ENCODE measurements at regions not wholly inside any gene's neighbourhood (a gene's known extent, or its start where the extent isn't known, plus 50 kb on each side); places are given as distances from the start of the nearest gene placed in this dataset.

GRCh38 chr21:28522014-28522799 lies 470.5 kb downstream of the LTN1 start:
- Histone ChIP-seq H3K36me3 (ENCODE audit: insufficient read depth) (no peaks in the 10 kb centered on the region), H3K4me3 (no peak overlapping the region), H3K4me1 (ENCODE audit: insufficient read depth) (peaks cover 7% of the 10 kb centered on the region), H3K9me2 (ENCODE audit: insufficient read depth) (no peaks in the 10 kb centered on the region; the same call in 1 of the 2 replicates), H2AFZ (peak overlapping the region; percentile 83), H3F3A (replicated peaks; ENCODE audit: low read depth) (no peaks in the 10 kb centered on the region), H4K20me1 (replicated peaks; ENCODE audit: insufficient read depth) (no peaks in the 10 kb centered on the region), H3K79me2 (replicated peaks; ENCODE audit: insufficient read depth) (no peaks in the 10 kb centered on the region), H3K27me3 (ENCODE audit: insufficient read depth) (no peaks in the 10 kb centered on the region), H3K27ac (ENCODE audit: low read depth) (no peak overlapping the region), H3K4me2 (no peak overlapping the region)
- no peaks in the 10 kb centered on the region for H3K9me3 Mint-ChIP-seq
- peak; percentile 82 for ATAC-seq
- TF ChIP-seq EZH2phosphoT487 (IDR thresholded peaks at IDR 0.05; ENCODE audit: unreplicated experiment) (no peak), CTCF (conservative IDR thresholded peaks at IDR 0.05; ENCODE audit: low read depth in 2 of 2) (peak; percentile 61 to 68), ETS1 (IDR thresholded peaks at IDR 0.05) (no peak)
- TF ChIP-seq, protein P1, sequence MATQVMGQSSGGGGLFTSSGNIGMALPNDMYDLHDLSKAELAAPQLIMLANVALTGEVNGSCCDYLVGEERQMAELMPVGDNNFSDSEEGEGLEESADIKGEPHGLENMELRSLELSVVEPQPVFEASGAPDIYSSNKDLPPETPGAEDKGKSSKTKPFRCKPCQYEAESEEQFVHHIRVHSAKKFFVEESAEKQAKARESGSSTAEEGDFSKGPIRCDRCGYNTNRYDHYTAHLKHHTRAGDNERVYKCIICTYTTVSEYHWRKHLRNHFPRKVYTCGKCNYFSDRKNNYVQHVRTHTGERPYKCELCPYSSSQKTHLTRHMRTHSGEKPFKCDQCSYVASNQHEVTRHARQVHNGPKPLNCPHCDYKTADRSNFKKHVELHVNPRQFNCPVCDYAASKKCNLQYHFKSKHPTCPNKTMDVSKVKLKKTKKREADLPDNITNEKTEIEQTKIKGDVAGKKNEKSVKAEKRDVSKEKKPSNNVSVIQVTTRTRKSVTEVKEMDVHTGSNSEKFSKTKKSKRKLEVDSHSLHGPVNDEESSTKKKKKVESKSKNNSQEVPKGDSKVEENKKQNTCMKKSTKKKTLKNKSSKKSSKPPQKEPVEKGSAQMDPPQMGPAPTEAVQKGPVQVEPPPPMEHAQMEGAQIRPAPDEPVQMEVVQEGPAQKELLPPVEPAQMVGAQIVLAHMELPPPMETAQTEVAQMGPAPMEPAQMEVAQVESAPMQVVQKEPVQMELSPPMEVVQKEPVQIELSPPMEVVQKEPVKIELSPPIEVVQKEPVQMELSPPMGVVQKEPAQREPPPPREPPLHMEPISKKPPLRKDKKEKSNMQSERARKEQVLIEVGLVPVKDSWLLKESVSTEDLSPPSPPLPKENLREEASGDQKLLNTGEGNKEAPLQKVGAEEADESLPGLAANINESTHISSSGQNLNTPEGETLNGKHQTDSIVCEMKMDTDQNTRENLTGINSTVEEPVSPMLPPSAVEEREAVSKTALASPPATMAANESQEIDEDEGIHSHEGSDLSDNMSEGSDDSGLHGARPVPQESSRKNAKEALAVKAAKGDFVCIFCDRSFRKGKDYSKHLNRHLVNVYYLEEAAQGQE (IDR thresholded peaks at IDR 0.05; ENCODE audit: unreplicated experiment), result no peak
- no peak overlapping the region for H3K27ac Mint-ChIP-seq
- H3K27me3 Mint-ChIP-seq (ENCODE audit: insufficient read depth, low read depth, poor library complexity), result no peaks in the 10 kb centered on the region
- no peaks in the 10 kb centered on the region for H3K36me3 Mint-ChIP-seq (ENCODE audit: low read depth)
- DNase-seq (ENCODE audit: low spot score), result peak; percentile 45
- H3K4me3 Mint-ChIP-seq, result no peak overlapping the region
- H3K4me1 Mint-ChIP-seq, result peaks cover 7% of the 10 kb centered on the region; the same call in 2 of the 3 replicates

DNA sequence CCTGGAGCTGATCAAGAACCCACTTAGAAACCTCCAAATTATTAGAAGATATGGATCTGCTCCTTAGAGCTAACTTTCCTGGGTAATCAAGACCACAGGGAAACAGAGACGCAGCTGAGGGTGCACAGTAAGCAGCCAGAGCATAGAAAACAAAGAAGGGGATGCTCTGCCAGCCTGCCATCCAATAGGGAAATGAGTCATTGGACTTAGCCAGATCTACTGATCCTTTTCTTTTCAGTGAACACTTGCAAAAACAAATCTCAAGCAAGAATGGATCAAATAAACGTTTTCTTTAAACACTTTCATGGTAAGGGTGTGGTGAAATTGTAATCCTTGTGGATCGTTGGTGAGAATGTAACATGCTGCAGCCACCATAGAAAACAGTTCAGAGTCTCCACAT lies 474.0 kb downstream of the LTN1 start:
- H2AFZ ChIP-seq, result peak overlapping the region; percentile 67; the same call in 1 of the 2 replicates
- ATAC-seq (no peak), DNase-seq (ENCODE audit: low spot score) (no peak)
- H3K4me3 ChIP-seq, result no peak overlapping the region
- no peaks in the 10 kb centered on the region for H3K36me3 Mint-ChIP-seq (ENCODE audit: low read depth)
- peaks cover 12% of the 10 kb centered on the region; the same call in 2 of the 3 replicates for H3K4me1 Mint-ChIP-seq
- no peaks in the 10 kb centered on the region for H3K27me3 Mint-ChIP-seq (ENCODE audit: insufficient read depth, low read depth, poor library complexity)
- H3K9me3 Mint-ChIP-seq, result no peaks in the 10 kb centered on the region
- no peaks in the 10 kb centered on the region for H3F3A ChIP-seq (replicated peaks; ENCODE audit: low read depth)
- H3K27ac ChIP-seq (ENCODE audit: low read depth), result no peak overlapping the region
- no peak overlapping the region for H3K4me3 Mint-ChIP-seq
- H3K79me2 ChIP-seq (replicated peaks; ENCODE audit: insufficient read depth), result no peaks in the 10 kb centered on the region
- peaks cover 8% of the 10 kb centered on the region for H3K4me1 ChIP-seq (ENCODE audit: insufficient read depth)
- no peaks in the 10 kb centered on the region for H3K36me3 ChIP-seq (ENCODE audit: insufficient read depth)
- H3K4me2 ChIP-seq, result no peak overlapping the region
- no peaks in the 10 kb centered on the region; the same call in 1 of the 2 replicates for H3K9me2 ChIP-seq (ENCODE audit: insufficient read depth)
- H4K20me1 ChIP-seq (replicated peaks; ENCODE audit: insufficient read depth), result no peaks in the 10 kb centered on the region
- no peaks in the 10 kb centered on the region for H3K27me3 ChIP-seq (ENCODE audit: insufficient read depth)
- H3K27ac Mint-ChIP-seq, result no peak overlapping the region
- TF ChIP-seq CREB1 (CRISPR knock-in tag; IDR thresholded peaks at IDR 0.05; ENCODE audit: low read depth) (no peak), CTCF (conservative IDR thresholded peaks at IDR 0.05; ENCODE audit: low read depth in 2 of 2) (no peak), STAT1 (IDR thresholded peaks at IDR 0.05; ENCODE audit: unreplicated experiment) (no peak), EZH2phosphoT487 (IDR thresholded peaks at IDR 0.05; ENCODE audit: unreplicated experiment) (no peak), ZNF114 (CRISPR knock-in tag; IDR thresholded peaks at IDR 0.05) (no peak), NANOG (IDR thresholded peaks at IDR 0.05; ENCODE audit: borderline replicate concordance) (no peak), POLR2AphosphoS5 (IDR thresholded peaks at IDR 0.05; ENCODE audit: low read depth) (no peak), ZNF331 (CRISPR knock-in tag; IDR thresholded peaks at IDR 0.05; ENCODE audit: low read depth) (no peak)
- TF ChIP-seq, protein P1 (IDR thresholded peaks at IDR 0.05; ENCODE audit: unreplicated experiment), result no peak

Data from GM23338 (cell line).